ENCODE measurements at regions not wholly inside any gene's neighbourhood (a gene's known extent, or its start where the extent isn't known, plus 50 kb on each side); places are given as distances from the start of the nearest gene placed in this dataset.
"Not testable (repeated sequence)": the region's sequence is repeated elsewhere in the genome, so short reads cannot be mapped to it uniquely, and the experiment has no call there.

DNA sequence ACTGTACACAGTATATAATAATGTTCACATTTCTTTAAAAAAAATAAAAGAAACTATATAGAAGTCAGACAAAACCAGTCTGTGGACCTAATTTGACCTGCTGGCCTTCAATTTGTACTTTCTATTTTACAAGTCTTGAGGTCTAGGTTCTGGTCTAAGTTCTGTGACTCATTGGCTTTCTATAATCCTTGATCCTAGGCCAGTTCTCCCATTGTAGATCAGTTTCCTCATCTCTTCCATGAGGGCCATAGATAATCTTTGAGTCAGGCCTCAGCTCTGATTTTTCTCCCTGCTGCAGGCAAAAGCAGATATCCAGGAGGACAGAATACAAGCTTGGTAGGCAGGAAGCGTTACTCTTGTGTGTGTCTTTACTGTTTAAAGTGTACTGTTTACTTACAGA is 603.7 kb upstream of the CAMK1G start:
- no peaks in the 10 kb centered on the region for H3K36me3 Mint-ChIP-seq (ENCODE audit: low read depth)
- TF ChIP-seq, protein P1, sequence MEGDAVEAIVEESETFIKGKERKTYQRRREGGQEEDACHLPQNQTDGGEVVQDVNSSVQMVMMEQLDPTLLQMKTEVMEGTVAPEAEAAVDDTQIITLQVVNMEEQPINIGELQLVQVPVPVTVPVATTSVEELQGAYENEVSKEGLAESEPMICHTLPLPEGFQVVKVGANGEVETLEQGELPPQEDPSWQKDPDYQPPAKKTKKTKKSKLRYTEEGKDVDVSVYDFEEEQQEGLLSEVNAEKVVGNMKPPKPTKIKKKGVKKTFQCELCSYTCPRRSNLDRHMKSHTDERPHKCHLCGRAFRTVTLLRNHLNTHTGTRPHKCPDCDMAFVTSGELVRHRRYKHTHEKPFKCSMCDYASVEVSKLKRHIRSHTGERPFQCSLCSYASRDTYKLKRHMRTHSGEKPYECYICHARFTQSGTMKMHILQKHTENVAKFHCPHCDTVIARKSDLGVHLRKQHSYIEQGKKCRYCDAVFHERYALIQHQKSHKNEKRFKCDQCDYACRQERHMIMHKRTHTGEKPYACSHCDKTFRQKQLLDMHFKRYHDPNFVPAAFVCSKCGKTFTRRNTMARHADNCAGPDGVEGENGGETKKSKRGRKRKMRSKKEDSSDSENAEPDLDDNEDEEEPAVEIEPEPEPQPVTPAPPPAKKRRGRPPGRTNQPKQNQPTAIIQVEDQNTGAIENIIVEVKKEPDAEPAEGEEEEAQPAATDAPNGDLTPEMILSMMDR (IDR thresholded peaks at IDR 0.05): no peak
- peaks cover 3% of the 10 kb centered on the region for H3K9me3 Mint-ChIP-seq (ENCODE audit: low read depth)
- no peak for DNase-seq (ENCODE audit: low spot score)
- peaks cover 18% of the 10 kb centered on the region for H3K27me3 Mint-ChIP-seq (ENCODE audit: low read depth)
- H3K4me3 Mint-ChIP-seq (ENCODE audit: unreplicated experiment): no peak overlapping the region
- peaks cover 3% of the 10 kb centered on the region for H3K4me1 Mint-ChIP-seq (ENCODE audit: low read depth)
- no peak overlapping the region for H3K27ac Mint-ChIP-seq (ENCODE audit: unreplicated experiment)

DNA sequence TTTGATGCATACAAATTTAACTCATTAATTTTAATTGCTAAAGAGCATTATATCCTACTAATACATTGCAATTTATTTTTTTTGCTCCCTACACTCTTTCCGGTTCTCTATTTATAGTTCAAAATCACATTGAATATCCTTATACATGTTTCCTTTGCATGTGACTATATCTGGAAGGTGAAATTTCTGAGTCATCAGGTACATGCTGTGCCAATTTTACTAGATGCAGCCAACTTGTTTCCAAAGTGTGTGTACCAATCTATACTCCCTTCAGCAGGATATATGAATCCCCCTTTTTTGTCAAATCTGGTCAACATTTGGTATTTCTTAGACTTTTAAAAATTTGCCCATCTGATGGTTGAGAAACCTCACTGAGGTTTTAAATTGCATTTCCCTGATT is 602.9 kb upstream of the CAMK1G start:
- Mint-ChIP-seq H3K4me1 (ENCODE audit: low read depth) (peaks cover 3% of the 10 kb centered on the region), H3K27ac (ENCODE audit: unreplicated experiment) (no peak overlapping the region), H3K27me3 (ENCODE audit: low read depth) (peaks cover 20% of the 10 kb centered on the region), H3K36me3 (ENCODE audit: low read depth) (no peaks in the 10 kb centered on the region), H3K4me3 (ENCODE audit: unreplicated experiment) (no peak overlapping the region), H3K9me3 (ENCODE audit: low read depth) (peaks cover 3% of the 10 kb centered on the region)
- DNase-seq (ENCODE audit: low spot score): no peak
- TF ChIP-seq, protein P1 (IDR thresholded peaks at IDR 0.05): no peak

DNA sequence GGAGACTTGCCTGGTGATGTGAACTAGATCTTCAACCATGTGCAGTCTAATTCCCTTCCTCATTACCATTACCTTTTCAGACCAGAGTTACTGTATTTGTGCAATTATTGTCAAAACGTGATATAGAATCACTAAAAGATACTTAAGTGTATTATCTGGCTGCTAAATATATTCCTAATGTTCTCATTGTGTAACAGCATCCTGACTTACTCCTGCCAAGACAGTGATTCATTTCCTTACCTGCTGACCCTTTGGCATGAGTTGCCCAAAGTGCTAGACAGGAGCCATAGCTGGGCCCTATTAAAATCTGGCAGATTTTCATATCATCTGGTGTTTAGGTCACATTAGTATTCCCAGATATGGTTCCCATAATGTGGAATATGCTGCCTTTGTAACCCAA is 598.3 kb upstream of the CAMK1G start:
- Mint-ChIP-seq H3K36me3 (ENCODE audit: low read depth) (no peaks in the 10 kb centered on the region), H3K9me3 (ENCODE audit: low read depth) (no peaks in the 10 kb centered on the region), H3K27me3 (ENCODE audit: low read depth) (peaks cover 10% of the 10 kb centered on the region), H3K27ac (ENCODE audit: unreplicated experiment) (no peak overlapping the region), H3K4me1 (ENCODE audit: low read depth) (peaks cover 11% of the 10 kb centered on the region), H3K4me3 (ENCODE audit: unreplicated experiment) (no peak overlapping the region)
- TF ChIP-seq, protein P1 (IDR thresholded peaks at IDR 0.05): no peak
- DNase-seq (ENCODE audit: low spot score): no peak

DNA sequence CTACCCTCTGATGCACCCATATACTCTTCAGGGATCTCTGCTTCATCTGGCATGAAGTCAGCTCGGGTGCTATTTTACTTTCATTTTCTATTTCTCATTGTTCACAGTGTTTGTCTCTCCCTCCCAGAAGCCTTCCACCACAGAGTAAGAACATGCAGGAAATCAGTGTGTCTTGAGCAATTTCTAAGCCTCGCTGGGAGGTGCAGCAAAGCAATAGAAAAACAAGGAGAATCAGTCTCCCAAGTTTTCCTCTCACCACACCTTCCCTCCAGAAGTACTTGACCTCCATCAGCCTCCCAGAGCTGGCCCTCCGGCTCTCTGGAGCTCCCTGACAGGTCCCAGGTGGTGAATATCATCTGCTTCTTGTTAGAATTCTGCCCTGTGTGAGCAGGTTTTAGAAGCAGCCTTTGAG is 594.7 kb upstream of the CAMK1G start:
- H3K4me3 Mint-ChIP-seq (ENCODE audit: unreplicated experiment): peak overlapping the region; percentile 62
- peak overlapping the region; percentile 6 for H3K27ac Mint-ChIP-seq (ENCODE audit: unreplicated experiment)
- H3K4me1 Mint-ChIP-seq (ENCODE audit: low read depth): peaks cover 11% of the 10 kb centered on the region
- H3K9me3 Mint-ChIP-seq (ENCODE audit: low read depth): peaks cover 12% of the 10 kb centered on the region
- DNase-seq (ENCODE audit: low spot score): no peak
- TF ChIP-seq, protein P1 (IDR thresholded peaks at IDR 0.05): no peak
- H3K36me3 Mint-ChIP-seq (ENCODE audit: low read depth): peaks cover 4% of the 10 kb centered on the region
- peaks cover 9% of the 10 kb centered on the region for H3K27me3 Mint-ChIP-seq (ENCODE audit: low read depth)

DNA sequence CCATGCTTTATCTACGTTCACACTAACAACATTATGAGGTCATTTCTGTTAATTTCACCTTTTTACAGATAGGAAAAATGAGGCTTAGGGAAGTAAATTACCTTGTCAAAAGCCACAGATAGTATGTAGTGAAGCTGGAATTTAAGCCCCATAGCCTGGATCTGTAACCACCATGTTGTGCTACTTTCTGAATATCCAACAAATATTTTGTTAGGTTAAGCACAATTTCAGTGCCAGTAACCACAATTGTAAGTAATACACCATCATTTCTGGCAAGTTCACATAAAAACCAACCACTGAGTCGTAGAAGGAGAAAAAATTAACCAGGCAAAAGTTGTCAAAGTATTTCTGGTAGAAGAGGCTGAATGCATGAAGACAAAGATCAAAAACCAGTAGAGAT is 593.1 kb upstream of the CAMK1G start:
- no peak for DNase-seq (ENCODE audit: low spot score)
- Mint-ChIP-seq H3K27me3 (ENCODE audit: low read depth) (peaks cover 9% of the 10 kb centered on the region), H3K4me3 (ENCODE audit: unreplicated experiment) (no peak overlapping the region), H3K27ac (ENCODE audit: unreplicated experiment) (no peak overlapping the region), H3K4me1 (ENCODE audit: low read depth) (peaks cover 11% of the 10 kb centered on the region), H3K9me3 (ENCODE audit: low read depth) (peaks cover 12% of the 10 kb centered on the region), H3K36me3 (ENCODE audit: low read depth) (peaks cover 4% of the 10 kb centered on the region)
- TF ChIP-seq, protein P1 (IDR thresholded peaks at IDR 0.05): no peak

DNA sequence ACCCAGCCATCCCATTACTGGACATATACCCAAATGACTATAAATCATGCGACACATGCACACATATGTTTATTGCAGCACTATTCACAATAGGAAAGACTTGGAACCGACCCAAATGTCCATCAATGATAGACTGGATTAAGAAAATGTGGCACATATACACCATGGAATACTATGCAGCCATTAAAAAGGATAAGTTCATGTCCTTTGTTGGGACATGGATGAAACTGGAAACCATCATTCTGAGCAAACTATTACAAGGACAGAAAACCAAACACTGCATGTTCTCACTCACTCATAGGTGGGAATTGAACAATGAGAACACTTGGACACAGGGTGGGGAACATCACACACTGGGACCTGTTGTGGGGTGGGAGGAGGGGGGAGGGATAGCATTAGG is 586.5 kb upstream of the CAMK1G start:
- not testable (repeated sequence) for H3K4me3 Mint-ChIP-seq (ENCODE audit: unreplicated experiment); H3K27ac Mint-ChIP-seq (ENCODE audit: unreplicated experiment); DNase-seq (ENCODE audit: low spot score); H3K9me3 Mint-ChIP-seq (ENCODE audit: low read depth); H3K4me1 Mint-ChIP-seq (ENCODE audit: low read depth); H3K36me3 Mint-ChIP-seq (ENCODE audit: low read depth)
- peaks cover 24% of the 10 kb centered on the region for H3K27me3 Mint-ChIP-seq (ENCODE audit: low read depth)
